Keratinocyte (primary cell): ENCODE measurements at regions not wholly inside any gene's neighbourhood (a gene's known extent, or its start where the extent isn't known, plus 50 kb on each side); places are given as distances from the start of the nearest gene placed in this dataset.

Source experiments
- DNase-seq: peaks from one replicate; pipeline ENCODE4 v3.0.0-alpha.2; 2011; ENCODE audit warnings: low read depth, missing footprints, low spot score
- FAIRE-seq: peaks from 2 replicates; lab custom pipeline; 2011; peaks lifted over from hg19 to GRCh38; lab: Jason Lieb, UNC
- H2AFZ ChIP-seq: 2 replicates; pipeline ENCODE4 v1.6.0; 2012; ENCODE audit warnings: low read length, control low read depth, inconsistent platforms; ENCODE audit not compliant: control insufficient read depth
- H3K27ac ChIP-seq: 2 replicates; pipeline ENCODE4 v1.5.1; 2011; ENCODE audit warnings: low read length; ENCODE audit not compliant: control insufficient read depth, insufficient read depth
- H3K27me3 ChIP-seq: 3 replicates; pipeline ENCODE4 v1.6.0; 2011; ENCODE audit warnings: low read length; ENCODE audit not compliant: control insufficient read depth, insufficient read depth; ENCODE audit errors: extremely low read depth
- H3K36me3 ChIP-seq, 2 experiments: 2 replicates in 1 of 2; 3 replicates in 1 of 2; pipeline ENCODE4 v1.5.1; 2011; ENCODE audit warnings: low read length in 2 of 2, mild to moderate bottlenecking in 1 of 2; ENCODE audit not compliant: control insufficient read depth in 2 of 2, insufficient read depth in 2 of 2; ENCODE audit errors: extremely low read depth in 1 of 2
- H3K4me1 ChIP-seq: 3 replicates; pipeline ENCODE4 v1.5.1; 2011; ENCODE audit warnings: low read length; ENCODE audit not compliant: control insufficient read depth, insufficient read depth; ENCODE audit errors: extremely low read depth
- H3K4me2 ChIP-seq: 3 replicates; pipeline ENCODE4 v1.6.0; 2011; ENCODE audit warnings: low read depth, low read length; ENCODE audit not compliant: control insufficient read depth, insufficient read depth; ENCODE audit errors: extremely low read depth
- H3K4me3 ChIP-seq, 3 experiments: fragments of 200-600 bp in 1 of 3; sonication (generic) in 1 of 3; 2 replicates in 2 of 3; 3 replicates in 1 of 3; pipeline ENCODE4 v1.5.1; 2011 to 2016; ENCODE audit warnings: low read length in 3 of 3, mild to moderate bottlenecking in 3 of 3, control low read depth in 2 of 3, inconsistent platforms in 1 of 3, low read depth in 1 of 3, mixed read lengths in 1 of 3, mixed run types in 1 of 3, moderate library complexity in 1 of 3; ENCODE audit not compliant: control insufficient read depth in 2 of 3, insufficient read depth in 2 of 3; ENCODE audit errors: extremely low read depth in 1 of 3
- H3K79me2 ChIP-seq: 2 replicates; pipeline ENCODE4 v1.6.0; 2012; ENCODE audit warnings: low read length; ENCODE audit not compliant: control insufficient read depth, insufficient read depth
- H3K9ac ChIP-seq: 3 replicates; pipeline ENCODE4 v1.6.0; 2011; ENCODE audit warnings: low read length; ENCODE audit not compliant: control insufficient read depth, insufficient read depth; ENCODE audit errors: extremely low read depth
- H3K9me1 ChIP-seq: 3 replicates; pipeline ENCODE4 v1.6.0; 2011; ENCODE audit warnings: low read length; ENCODE audit not compliant: control insufficient read depth, insufficient read depth; ENCODE audit errors: extremely low read depth
- H3K9me3 ChIP-seq: 2 replicates; pipeline ENCODE4 v1.5.1; 2012; ENCODE audit warnings: low read depth, low read length; ENCODE audit not compliant: control insufficient read depth
- H4K20me1 ChIP-seq: 3 replicates; pipeline ENCODE4 v1.6.0; 2011; ENCODE audit warnings: low read length; ENCODE audit not compliant: control insufficient read depth, insufficient read depth; ENCODE audit errors: extremely low read depth
- CTCF ChIP-seq, 3 experiments: IDR thresholded peaks in 1 of 3; conservative IDR thresholded peaks in 1 of 3; optimal IDR thresholded peaks in 1 of 3; 2 replicates in 2 of 3; 3 replicates in 1 of 3; pipeline versions ENCODE3 to v1.5.1; 2011; ENCODE audit warnings: low read length in 3 of 3, mild to moderate bottlenecking in 3 of 3, moderate library complexity in 2 of 3, control low read depth in 1 of 3, inconsistent platforms in 1 of 3; ENCODE audit not compliant: insufficient read depth in 2 of 3; ENCODE audit errors: extremely low read depth in 1 of 3
- EZH2 ChIP-seq: IDR thresholded peaks from one replicate; pipeline ENCODE4 v1.6.1; 2012; ENCODE audit warnings: inconsistent platforms, mild to moderate bottlenecking, low read length, moderate library complexity
- dilution Hi-C: fragments of 300-500 bp; cut with MboI; formaldehyde crosslinking; loops from one replicate; pipeline ENCODE4 v1.7.0; 2020; ENCODE audit warnings: low sequenced_read_pairs; ENCODE audit not compliant: extremely low pct_ligation_motif_present

- Histone ChIP-seq H3K9me1 (no peaks in the 10 kb centered on the region), H3K4me2 (no peak overlapping the region), H3K4me3 (no peak overlapping the region), H3K9ac (no peak overlapping the region), H3K79me2 (no peaks in the 10 kb centered on the region), H2AFZ (no peak overlapping the region), H3K27ac (no peak overlapping the region), H3K9me3 (no peaks in the 10 kb centered on the region), H4K20me1 (no peaks in the 10 kb centered on the region), H3K4me1 (no peaks in the 10 kb centered on the region), H3K36me3 (no peaks in the 10 kb centered on the region), H3K27me3 (no peaks in the 10 kb centered on the region)
- no peak for FAIRE-seq
- dilution Hi-C loops, result no loop called here
- TF ChIP-seq EZH2 (no peak), CTCF (optimal IDR thresholded peaks at IDR 0.05 in 1 of 3, IDR thresholded peaks at IDR 0.05 in 1 of 3, conservative IDR thresholded peaks at IDR 0.05 in 1 of 3; ENCODE audit: extremely low read depth in 1 of 3, insufficient read depth in 2 of 3, low read length in 3 of 3) (peak; percentile 15 to 57 (median 40))
- DNase-seq, result no peak
Observed at GRCh38 chr4:138007572-138007971, 234.6 kb downstream of the SLC7A11 start.

DNA sequence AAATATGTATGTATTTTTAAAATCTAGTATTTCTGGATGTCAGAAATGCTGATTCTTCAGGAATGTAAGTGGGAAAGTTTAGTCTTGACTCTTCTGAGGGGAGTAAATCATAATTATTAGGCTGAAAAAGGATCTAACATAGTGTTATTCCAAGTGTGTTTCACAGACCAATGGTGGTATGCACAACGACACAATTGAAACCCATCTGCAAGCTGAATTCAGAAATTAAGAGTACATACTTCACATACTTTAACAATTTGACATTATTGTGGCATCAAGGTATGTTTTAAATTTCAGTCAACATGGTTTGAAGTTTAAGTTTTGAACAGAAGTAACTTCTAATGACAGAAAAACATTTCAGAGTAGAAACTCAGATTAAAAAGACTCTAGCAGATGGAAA is 236.7 kb downstream of the SLC7A11 start:
- Histone ChIP-seq H2AFZ (no peak overlapping the region), H3K79me2 (no peaks in the 10 kb centered on the region), H3K27me3 (no peaks in the 10 kb centered on the region), H4K20me1 (no peaks in the 10 kb centered on the region), H3K4me3 (no peak overlapping the region), H3K9me3 (no peaks in the 10 kb centered on the region), H3K9me1 (no peaks in the 10 kb centered on the region), H3K27ac (no peak overlapping the region), H3K4me2 (no peak overlapping the region), H3K4me1 (no peaks in the 10 kb centered on the region), H3K36me3 (no peaks in the 10 kb centered on the region), H3K9ac (no peak overlapping the region)
- dilution Hi-C loops, result no loop called here
- no peak for TF ChIP-seq EZH2
- no peak for TF ChIP-seq CTCF (optimal IDR thresholded peaks at IDR 0.05 in 1 of 3, IDR thresholded peaks at IDR 0.05 in 1 of 3, conservative IDR thresholded peaks at IDR 0.05 in 1 of 3; ENCODE audit: extremely low read depth in 1 of 3, insufficient read depth in 2 of 3, low read length in 3 of 3)
- DNase-seq, result no peak
- FAIRE-seq, result no peak
